ENCODE measurements at regions not wholly inside any gene's neighbourhood (a gene's known extent, or its start where the extent isn't known, plus 50 kb on each side); places are given as distances from the start of the nearest gene placed in this dataset.

DNA sequence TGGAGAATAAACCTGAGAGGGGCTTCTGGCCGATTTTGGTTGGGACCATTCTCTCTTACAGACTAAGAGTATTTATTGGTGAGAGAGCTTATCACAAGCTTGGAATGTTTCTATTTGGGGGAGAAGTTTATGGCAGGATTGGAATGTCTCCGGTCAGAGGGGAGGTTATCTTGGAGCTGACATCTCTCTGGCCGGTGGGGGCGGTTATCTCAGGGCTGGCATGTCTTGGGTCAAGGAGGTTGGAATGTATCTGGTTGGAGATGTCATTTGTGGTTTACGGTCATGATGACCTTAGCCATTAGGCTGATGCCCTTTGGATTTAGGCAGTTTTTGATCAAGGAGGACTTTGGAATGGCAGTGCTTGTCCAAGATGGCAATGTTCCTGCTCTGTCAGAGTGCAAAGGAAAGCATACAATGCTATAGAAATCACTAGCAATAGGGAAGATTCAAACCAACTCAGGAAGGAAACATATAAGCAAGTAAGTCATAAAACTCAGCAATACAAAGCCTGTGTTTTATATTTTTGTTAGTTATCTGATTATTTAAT lies 362.4 kb upstream of the LRATD1 start:
- Histone ChIP-seq H3K36me3 (ENCODE audit: control insufficient read depth, low read length) (no peaks in the 10 kb centered on the region), H3K4me2 (ENCODE audit: low read length) (no peak overlapping the region), H4K20me1 (ENCODE audit: control insufficient read depth, insufficient read depth, low read depth, low read length) (no peaks in the 10 kb centered on the region), H3K9me2 (replicated peaks; ENCODE audit: control insufficient read depth, low read length) (no peaks in the 10 kb centered on the region), H3K27me3 (ENCODE audit: control insufficient read depth, low read length) (no peaks in the 10 kb centered on the region), H3F3A (ENCODE audit: control insufficient read depth, insufficient read depth) (no peaks in the 10 kb centered on the region), H3K79me2 (ENCODE audit: control insufficient read depth, low read length) (no peaks in the 10 kb centered on the region), H3K4me3 (ENCODE audit: low read length) (no peak overlapping the region), H3K9me3 (ENCODE audit: control insufficient read depth, insufficient read depth, low read length) (no peaks in the 10 kb centered on the region), H3K4me1 (ENCODE audit: control insufficient read depth, low read length) (no peaks in the 10 kb centered on the region), H3K27ac (ENCODE audit: low read depth, low read length) (no peak overlapping the region)
- TF ChIP-seq, protein P1, sequence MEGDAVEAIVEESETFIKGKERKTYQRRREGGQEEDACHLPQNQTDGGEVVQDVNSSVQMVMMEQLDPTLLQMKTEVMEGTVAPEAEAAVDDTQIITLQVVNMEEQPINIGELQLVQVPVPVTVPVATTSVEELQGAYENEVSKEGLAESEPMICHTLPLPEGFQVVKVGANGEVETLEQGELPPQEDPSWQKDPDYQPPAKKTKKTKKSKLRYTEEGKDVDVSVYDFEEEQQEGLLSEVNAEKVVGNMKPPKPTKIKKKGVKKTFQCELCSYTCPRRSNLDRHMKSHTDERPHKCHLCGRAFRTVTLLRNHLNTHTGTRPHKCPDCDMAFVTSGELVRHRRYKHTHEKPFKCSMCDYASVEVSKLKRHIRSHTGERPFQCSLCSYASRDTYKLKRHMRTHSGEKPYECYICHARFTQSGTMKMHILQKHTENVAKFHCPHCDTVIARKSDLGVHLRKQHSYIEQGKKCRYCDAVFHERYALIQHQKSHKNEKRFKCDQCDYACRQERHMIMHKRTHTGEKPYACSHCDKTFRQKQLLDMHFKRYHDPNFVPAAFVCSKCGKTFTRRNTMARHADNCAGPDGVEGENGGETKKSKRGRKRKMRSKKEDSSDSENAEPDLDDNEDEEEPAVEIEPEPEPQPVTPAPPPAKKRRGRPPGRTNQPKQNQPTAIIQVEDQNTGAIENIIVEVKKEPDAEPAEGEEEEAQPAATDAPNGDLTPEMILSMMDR (IDR thresholded peaks at IDR 0.05; ENCODE audit: low read depth, low read length, poor library complexity, severe bottlenecking): no peak
- no peak for TF ChIP-seq EZH2phosphoT487 (IDR thresholded peaks at IDR 0.05; ENCODE audit: borderline replicate concordance, low read length)

GRCh38 chr2:14272396-14273075 lies 360.0 kb upstream of the LRATD1 start:
- H4K20me1 ChIP-seq (ENCODE audit: control insufficient read depth, insufficient read depth, low read depth, low read length): no peaks in the 10 kb centered on the region
- no peak overlapping the region for H3K4me2 ChIP-seq (ENCODE audit: low read length)
- H3K9me2 ChIP-seq (replicated peaks; ENCODE audit: control insufficient read depth, low read length): no peaks in the 10 kb centered on the region
- H3K36me3 ChIP-seq (ENCODE audit: control insufficient read depth, low read length): no peaks in the 10 kb centered on the region
- H3K27ac ChIP-seq (ENCODE audit: low read depth, low read length): no peak overlapping the region
- H3K79me2 ChIP-seq (ENCODE audit: control insufficient read depth, low read length): no peaks in the 10 kb centered on the region
- no peaks in the 10 kb centered on the region for H3F3A ChIP-seq (ENCODE audit: control insufficient read depth, insufficient read depth)
- TF ChIP-seq, protein P1 (IDR thresholded peaks at IDR 0.05; ENCODE audit: low read depth, low read length, poor library complexity, severe bottlenecking): no peak
- no peak for TF ChIP-seq EZH2phosphoT487 (IDR thresholded peaks at IDR 0.05; ENCODE audit: borderline replicate concordance, low read length)
- no peaks in the 10 kb centered on the region for H3K4me1 ChIP-seq (ENCODE audit: control insufficient read depth, low read length)
- H3K27me3 ChIP-seq (ENCODE audit: control insufficient read depth, low read length): no peaks in the 10 kb centered on the region
- H3K4me3 ChIP-seq (ENCODE audit: low read length): no peak overlapping the region
- no peaks in the 10 kb centered on the region for H3K9me3 ChIP-seq (ENCODE audit: control insufficient read depth, insufficient read depth, low read length)

GRCh38 chr2:14273650-14274049 lies 358.9 kb upstream of the LRATD1 start:
- H3K4me3 ChIP-seq (ENCODE audit: low read length): no peak overlapping the region
- TF ChIP-seq, protein P1 (IDR thresholded peaks at IDR 0.05; ENCODE audit: low read depth, low read length, poor library complexity, severe bottlenecking): no peak
- TF ChIP-seq EZH2phosphoT487 (IDR thresholded peaks at IDR 0.05; ENCODE audit: borderline replicate concordance, low read length): no peak
- no peaks in the 10 kb centered on the region for H3K27me3 ChIP-seq (ENCODE audit: control insufficient read depth, low read length)
- H3K4me1 ChIP-seq (ENCODE audit: control insufficient read depth, low read length): no peaks in the 10 kb centered on the region
- no peaks in the 10 kb centered on the region for H3K9me3 ChIP-seq (ENCODE audit: control insufficient read depth, insufficient read depth, low read length)
- no peaks in the 10 kb centered on the region for H4K20me1 ChIP-seq (ENCODE audit: control insufficient read depth, insufficient read depth, low read depth, low read length)
- H3F3A ChIP-seq (ENCODE audit: control insufficient read depth, insufficient read depth): no peaks in the 10 kb centered on the region
- no peaks in the 10 kb centered on the region for H3K79me2 ChIP-seq (ENCODE audit: control insufficient read depth, low read length)
- no peaks in the 10 kb centered on the region for H3K36me3 ChIP-seq (ENCODE audit: control insufficient read depth, low read length)
- no peaks in the 10 kb centered on the region for H3K9me2 ChIP-seq (replicated peaks; ENCODE audit: control insufficient read depth, low read length)
- H3K4me2 ChIP-seq (ENCODE audit: low read length): no peak overlapping the region
- no peak overlapping the region for H3K27ac ChIP-seq (ENCODE audit: low read depth, low read length)

Measured in DOHH2 (cell line).